Type B pancreatic cell (in vitro differentiated cells): ENCODE measurements at regions not wholly inside any gene's neighbourhood (a gene's known extent, or its start where the extent isn't known, plus 50 kb on each side); places are given as distances from the start of the nearest gene placed in this dataset.
"Not testable (repeated sequence)": the region's sequence is repeated elsewhere in the genome, so short reads cannot be mapped to it uniquely, and the experiment has no call there.

Experiments used
- DNase-seq: peaks from one replicate; pipeline ENCODE4 v3.0.0; 2021; ENCODE audit warnings: mixed read lengths; ENCODE audit not compliant: unreplicated experiment; ENCODE audit errors: extremely low spot score
- H3K27ac Mint-ChIP-seq: 2 replicates; pipeline ENCODE4 v1.8.0; 2021; ENCODE audit warnings: mild to moderate bottlenecking, mixed read lengths
- H3K27me3 Mint-ChIP-seq: 2 replicates; pipeline ENCODE4 v1.8.0; 2021; ENCODE audit warnings: mixed read lengths
- H3K36me3 Mint-ChIP-seq: 2 replicates; pipeline ENCODE4 v1.8.0; 2021; ENCODE audit warnings: mixed read lengths
- H3K4me1 Mint-ChIP-seq: one replicate; pipeline ENCODE4 v1.8.0; 2021; ENCODE audit warnings: mixed read lengths; ENCODE audit not compliant: unreplicated experiment
- H3K4me3 Mint-ChIP-seq: 2 replicates; pipeline ENCODE4 v1.8.0; 2021; ENCODE audit warnings: mild to moderate bottlenecking, mixed read lengths
- H3K9me3 Mint-ChIP-seq: 2 replicates; pipeline ENCODE4 v1.8.0; 2021; ENCODE audit warnings: mixed read lengths
- TF ChIP-seq, protein P1 (sequence below): fragments of 200-600 bp; sonication (generic); conservative IDR thresholded peaks from 2 replicates; pipeline ENCODE4 v1.5.0; 2021; ENCODE audit warnings: antibody characterized with exemption, mild to moderate bottlenecking

DNA sequence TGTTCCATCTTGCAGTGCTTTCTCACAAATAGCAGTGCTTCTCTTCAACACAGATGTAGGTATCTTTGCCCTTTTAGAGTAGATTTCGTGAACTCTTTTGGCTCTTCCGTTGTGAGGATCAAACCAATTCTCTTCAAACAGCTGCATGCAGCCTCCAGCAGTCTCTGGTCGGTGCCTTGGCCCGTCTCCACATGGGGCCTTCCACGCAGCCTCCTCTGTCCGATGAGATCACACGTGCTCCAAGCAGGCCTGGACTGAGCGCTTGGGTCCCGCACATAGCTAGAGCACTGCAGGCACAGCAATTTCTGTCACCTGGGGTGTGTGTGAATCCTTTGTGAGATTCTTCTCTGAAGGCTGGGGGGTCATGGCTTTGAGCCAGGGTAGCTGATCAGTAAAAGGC, 82.8 kb upstream of the KCNE2 start:
- TF ChIP-seq, protein P1, sequence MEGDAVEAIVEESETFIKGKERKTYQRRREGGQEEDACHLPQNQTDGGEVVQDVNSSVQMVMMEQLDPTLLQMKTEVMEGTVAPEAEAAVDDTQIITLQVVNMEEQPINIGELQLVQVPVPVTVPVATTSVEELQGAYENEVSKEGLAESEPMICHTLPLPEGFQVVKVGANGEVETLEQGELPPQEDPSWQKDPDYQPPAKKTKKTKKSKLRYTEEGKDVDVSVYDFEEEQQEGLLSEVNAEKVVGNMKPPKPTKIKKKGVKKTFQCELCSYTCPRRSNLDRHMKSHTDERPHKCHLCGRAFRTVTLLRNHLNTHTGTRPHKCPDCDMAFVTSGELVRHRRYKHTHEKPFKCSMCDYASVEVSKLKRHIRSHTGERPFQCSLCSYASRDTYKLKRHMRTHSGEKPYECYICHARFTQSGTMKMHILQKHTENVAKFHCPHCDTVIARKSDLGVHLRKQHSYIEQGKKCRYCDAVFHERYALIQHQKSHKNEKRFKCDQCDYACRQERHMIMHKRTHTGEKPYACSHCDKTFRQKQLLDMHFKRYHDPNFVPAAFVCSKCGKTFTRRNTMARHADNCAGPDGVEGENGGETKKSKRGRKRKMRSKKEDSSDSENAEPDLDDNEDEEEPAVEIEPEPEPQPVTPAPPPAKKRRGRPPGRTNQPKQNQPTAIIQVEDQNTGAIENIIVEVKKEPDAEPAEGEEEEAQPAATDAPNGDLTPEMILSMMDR, result no peak
- Mint-ChIP-seq H3K4me1 (peaks cover 41% of the 10 kb centered on the region), H3K9me3 (peaks cover 18% of the 10 kb centered on the region), H3K4me3 (no peak overlapping the region), H3K27me3 (peaks cover 6% of the 10 kb centered on the region), H3K36me3 (peaks cover 4% of the 10 kb centered on the region), H3K27ac (no peak overlapping the region)
- DNase-seq, result no peak

DNA sequence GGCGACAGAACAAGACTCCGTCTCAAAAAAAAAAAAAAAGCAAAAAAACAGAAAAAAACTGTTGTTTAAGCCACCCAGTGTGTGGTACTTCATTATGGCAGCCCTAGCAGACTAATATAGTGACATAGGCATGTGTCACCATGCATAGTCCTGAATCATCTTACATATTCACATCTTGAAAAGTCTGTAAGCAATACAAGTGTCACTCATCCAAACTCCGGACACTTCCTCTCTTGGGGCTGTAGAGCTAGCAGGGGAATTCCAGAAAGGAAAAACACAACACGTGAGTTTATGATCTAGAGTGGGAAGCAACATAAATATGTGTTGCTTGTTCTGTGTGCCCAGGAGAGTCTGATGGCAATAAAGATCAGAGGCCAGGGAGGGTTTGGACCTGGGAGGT, 81.6 kb upstream of the KCNE2 start:
- Mint-ChIP-seq H3K36me3 (peaks cover 4% of the 10 kb centered on the region), H3K27me3 (peaks cover 6% of the 10 kb centered on the region), H3K9me3 (peaks cover 18% of the 10 kb centered on the region), H3K4me1 (peaks cover 35% of the 10 kb centered on the region), H3K27ac (no peak overlapping the region), H3K4me3 (no peak overlapping the region)
- no peak for DNase-seq
- TF ChIP-seq, protein P1, result no peak

DNA sequence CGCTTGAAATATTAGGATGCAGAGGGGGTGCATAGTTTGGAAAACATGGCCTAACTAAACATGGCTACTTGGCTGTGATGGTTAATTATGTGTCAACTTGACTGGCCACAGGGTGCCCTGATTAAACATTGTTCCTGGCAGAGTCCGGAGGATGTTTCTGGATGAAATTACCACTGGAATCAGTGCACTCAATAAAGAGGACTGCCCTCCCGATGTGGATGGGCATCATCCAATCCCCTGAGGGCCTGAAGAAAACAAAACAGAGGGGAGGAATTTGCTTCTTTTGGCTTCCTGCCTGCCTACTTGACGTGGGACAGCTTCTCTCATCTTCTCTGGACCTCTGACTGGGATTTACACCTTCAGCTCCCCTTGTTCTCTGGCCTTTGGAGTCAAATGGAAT, 79.1 kb upstream of the KCNE2 start:
- H3K27me3 Mint-ChIP-seq, result peaks cover 6% of the 10 kb centered on the region
- H3K4me1 Mint-ChIP-seq, result peaks cover 23% of the 10 kb centered on the region
- no peak for DNase-seq
- H3K36me3 Mint-ChIP-seq, result peaks cover 13% of the 10 kb centered on the region
- H3K4me3 Mint-ChIP-seq, result no peak overlapping the region
- peaks cover 29% of the 10 kb centered on the region for H3K9me3 Mint-ChIP-seq
- TF ChIP-seq, protein P1, result no peak
- H3K27ac Mint-ChIP-seq, result no peak overlapping the region

DNA sequence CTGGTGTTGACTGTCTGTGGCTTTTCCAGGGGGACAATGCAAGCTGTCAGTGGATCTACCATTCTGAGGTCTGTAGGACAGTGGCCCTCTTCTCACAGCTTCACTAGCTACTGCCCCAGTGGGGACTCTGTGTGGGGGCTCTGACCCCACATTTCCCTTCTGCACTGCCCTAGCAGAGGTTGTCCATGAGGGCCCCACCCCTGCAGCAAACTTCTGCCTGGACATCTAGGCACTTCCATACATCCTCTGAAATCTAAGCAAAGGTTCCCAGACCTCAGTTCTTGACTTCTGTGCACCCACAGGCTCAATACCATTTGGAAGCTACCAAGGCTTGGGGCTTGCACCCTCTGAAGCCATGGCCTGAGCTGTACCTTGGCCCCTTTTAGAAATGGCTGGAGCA, 75.8 kb upstream of the KCNE2 start:
- peaks cover 13% of the 10 kb centered on the region for H3K36me3 Mint-ChIP-seq
- not testable (repeated sequence) for H3K4me1 Mint-ChIP-seq, H3K27ac Mint-ChIP-seq, H3K4me3 Mint-ChIP-seq, H3K27me3 Mint-ChIP-seq, DNase-seq
- H3K9me3 Mint-ChIP-seq, result peaks cover 29% of the 10 kb centered on the region

DNA sequence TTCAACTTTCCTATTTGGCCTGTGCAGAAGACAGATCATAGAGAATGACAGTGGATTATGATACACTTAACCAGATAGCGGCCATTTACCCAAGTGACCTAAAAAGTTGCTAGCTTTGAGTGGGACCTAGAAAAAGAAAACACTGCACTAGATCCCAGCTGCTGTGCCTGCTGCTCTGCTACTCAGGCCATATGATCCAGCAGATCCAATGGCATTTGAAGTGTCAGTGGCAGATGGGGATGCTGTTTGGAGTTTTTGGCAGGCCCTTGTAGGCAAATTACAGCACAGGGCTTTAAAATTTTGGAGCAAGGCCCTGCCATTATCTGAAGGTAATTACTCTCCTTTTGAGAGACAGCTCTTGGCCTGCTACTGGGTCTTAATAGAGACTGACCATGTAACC, 74.0 kb upstream of the KCNE2 start:
- Mint-ChIP-seq H3K27ac (no peak overlapping the region), H3K27me3 (peaks cover 7% of the 10 kb centered on the region), H3K4me1 (no peaks in the 10 kb centered on the region), H3K4me3 (no peak overlapping the region), H3K9me3 (peaks cover 21% of the 10 kb centered on the region), H3K36me3 (peaks cover 9% of the 10 kb centered on the region)
- TF ChIP-seq, protein P1, result no peak
- DNase-seq, result no peak

DNA sequence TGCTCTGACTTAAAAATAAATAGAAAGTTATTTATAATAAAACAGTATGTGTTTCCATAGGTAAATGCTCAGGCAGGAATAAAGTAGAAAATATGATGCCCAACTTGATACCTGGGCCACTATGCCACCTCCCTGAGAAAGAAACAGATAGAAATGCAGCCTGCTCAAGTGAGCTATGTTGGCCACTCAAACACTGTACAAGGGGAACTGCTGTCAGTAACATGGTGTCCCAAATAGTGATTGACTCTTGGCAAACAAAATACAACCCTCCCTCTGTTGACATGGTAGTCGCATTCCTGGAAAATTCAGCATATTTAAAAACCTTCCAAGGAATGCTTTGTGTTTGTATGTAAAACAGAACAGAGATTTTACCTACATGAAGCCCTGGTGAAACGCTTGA, 66.9 kb upstream of the KCNE2 start:
- TF ChIP-seq, protein P1, result no peak
- H3K36me3 Mint-ChIP-seq, result no peaks in the 10 kb centered on the region
- peaks cover 7% of the 10 kb centered on the region for H3K27me3 Mint-ChIP-seq
- DNase-seq, result no peak
- H3K4me3 Mint-ChIP-seq, result no peak overlapping the region
- H3K9me3 Mint-ChIP-seq, result no peaks in the 10 kb centered on the region
- no peak overlapping the region for H3K27ac Mint-ChIP-seq
- H3K4me1 Mint-ChIP-seq, result no peaks in the 10 kb centered on the region
